ENCODE measurements at regions not wholly inside any gene's neighbourhood (a gene's known extent, or its start where the extent isn't known, plus 50 kb on each side); places are given as distances from the start of the nearest gene placed in this dataset.

DNA sequence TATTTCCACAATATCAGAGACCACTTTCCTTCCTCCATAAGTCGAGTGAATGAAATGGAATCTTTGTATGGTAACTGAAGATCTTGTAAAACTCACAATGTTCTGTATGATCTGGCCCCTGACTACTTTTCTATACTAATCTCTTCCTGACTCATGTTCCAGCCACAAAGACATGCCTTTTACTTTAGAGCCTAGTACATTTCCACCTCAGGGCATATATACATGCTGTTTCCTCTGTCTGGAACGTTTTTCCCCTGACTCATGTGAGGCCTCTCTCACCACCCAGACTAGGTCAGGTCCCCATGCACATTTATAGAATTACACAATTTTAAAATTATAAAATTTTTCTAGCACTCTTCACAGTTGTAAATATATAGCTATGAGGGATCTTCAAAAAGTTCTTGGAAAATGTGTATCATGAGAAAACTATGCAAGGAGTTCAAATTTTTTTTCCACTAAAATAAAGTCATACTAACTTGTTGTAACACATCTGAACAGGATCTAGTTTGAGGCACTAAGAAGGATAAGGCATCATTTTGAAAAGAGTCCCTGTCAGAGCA, 208.8 kb downstream of the SH2D1A start (continued):
- TF ChIP-seq, protein P1, sequence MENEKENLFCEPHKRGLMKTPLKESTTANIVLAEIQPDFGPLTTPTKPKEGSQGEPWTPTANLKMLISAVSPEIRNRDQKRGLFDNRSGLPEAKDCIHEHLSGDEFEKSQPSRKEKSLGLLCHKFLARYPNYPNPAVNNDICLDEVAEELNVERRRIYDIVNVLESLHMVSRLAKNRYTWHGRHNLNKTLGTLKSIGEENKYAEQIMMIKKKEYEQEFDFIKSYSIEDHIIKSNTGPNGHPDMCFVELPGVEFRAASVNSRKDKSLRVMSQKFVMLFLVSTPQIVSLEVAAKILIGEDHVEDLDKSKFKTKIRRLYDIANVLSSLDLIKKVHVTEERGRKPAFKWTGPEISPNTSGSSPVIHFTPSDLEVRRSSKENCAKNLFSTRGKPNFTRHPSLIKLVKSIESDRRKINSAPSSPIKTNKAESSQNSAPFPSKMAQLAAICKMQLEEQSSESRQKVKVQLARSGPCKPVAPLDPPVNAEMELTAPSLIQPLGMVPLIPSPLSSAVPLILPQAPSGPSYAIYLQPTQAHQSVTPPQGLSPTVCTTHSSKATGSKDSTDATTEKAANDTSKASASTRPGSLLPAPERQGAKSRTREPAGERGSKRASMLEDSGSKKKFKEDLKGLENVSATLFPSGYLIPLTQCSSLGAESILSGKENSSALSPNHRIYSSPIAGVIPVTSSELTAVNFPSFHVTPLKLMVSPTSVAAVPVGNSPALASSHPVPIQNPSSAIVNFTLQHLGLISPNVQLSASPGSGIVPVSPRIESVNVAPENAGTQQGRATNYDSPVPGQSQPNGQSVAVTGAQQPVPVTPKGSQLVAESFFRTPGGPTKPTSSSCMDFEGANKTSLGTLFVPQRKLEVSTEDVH (IDR thresholded peaks at IDR 0.05; ENCODE audit: low read depth, partially characterized antibody) = no peak
- TF ChIP-seq E4F1 (IDR thresholded peaks at IDR 0.05; ENCODE audit: borderline replicate concordance, partially characterized antibody) = no peak
- TF ChIP-seq SIN3A (IDR thresholded peaks at IDR 0.05; ENCODE audit: low read depth, low read length) = no peak
- TF ChIP-seq YY1 (IDR thresholded peaks at IDR 0.05; ENCODE audit: low read depth, low read length) = no peak
- TF ChIP-seq CREM (IDR thresholded peaks at IDR 0.05; ENCODE audit: low read depth) = no peak
- TF ChIP-seq SMAD5 (IDR thresholded peaks at IDR 0.05; ENCODE audit: low read depth) = no peak
- TF ChIP-seq MXI1 (IDR thresholded peaks at IDR 0.05; ENCODE audit: low read depth, low read length) = no peak

GRCh38 chrX:124557976-124558375, 211.6 kb downstream of the SH2D1A start:
- intact Hi-C loops (cut with micrococcal nuclease; ENCODE audit: unreplicated experiment) (no loop called here), in situ Hi-C loops (cut with MboI) (no loop called here)
- SMC1A ChIA-PET (ENCODE audit: uncharacterized antibody, unreplicated experiment) = interaction anchor here (0.6 to 2.0 kb wide), 3 partner anchors 12 to 132 kb away, joined by 3 to 9 read pairs (median 3); no protein-coding TSS in a partner anchor
- CTCF ChIA-PET = interaction anchor here (0.7 to 1.6 kb wide), 2 partner anchors 10 to 18 kb away, joined by 3 to 6 read pairs; no protein-coding TSS in a partner anchor
- DNase-seq (ENCODE audit: low read depth, low spot score) (no peak), ATAC-seq (peak; percentile 46), FAIRE-seq (no peak)
- Histone ChIP-seq H3K27ac (ENCODE audit: control insufficient read depth, insufficient read depth) (no peak overlapping the region), H3K4me2 (ENCODE audit: control insufficient read depth, insufficient read depth) (no peak overlapping the region), H3K4me3 (no peak overlapping the region), H3K36me3 (ENCODE audit: control insufficient read depth in 2 of 2, insufficient read depth in 2 of 2, low read length in 1 of 2) (no peaks in the 10 kb centered on the region), H3K27me3 (replicated peaks in 1 of 2; ENCODE audit: control insufficient read depth in 2 of 2, insufficient read depth in 2 of 2, low read length in 1 of 2) (no peaks in the 10 kb centered on the region), H3K79me2 (ENCODE audit: control insufficient read depth, insufficient read depth, low read length) (no peaks in the 10 kb centered on the region), H2AFZ (ENCODE audit: control insufficient read depth, low read depth, low read length) (no peak overlapping the region), H3K9me3 (replicated peaks; ENCODE audit: control insufficient read depth, insufficient read depth, low read length) (no peaks in the 10 kb centered on the region), H4K20me1 (ENCODE audit: control insufficient read depth, insufficient read depth) (no peaks in the 10 kb centered on the region), H3K4me1 (ENCODE audit: control insufficient read depth, insufficient read depth, low read length) (no peaks in the 10 kb centered on the region), H3K9ac (ENCODE audit: control insufficient read depth, insufficient read depth, low read length) (no peak overlapping the region)
- POLR2A ChIA-PET = no interaction called here
- WGBS (ENCODE audit: insufficient coverage, insufficient replicate concordance, low lambda C conversion rate, missing lambda C conversion rate) = 42% methylated on average over 1 of the region's 1 CpG
- RAD21 ChIA-PET (ENCODE audit: unreplicated experiment) = interaction anchor here (1.5 kb wide), 1 partner anchor 82 kb away, joined by 4 read pairs; no protein-coding TSS in a partner anchor
- no TSS peak for BruUV-seq (replicated peaks)
- TF ChIP-seq CHD1 (IDR thresholded peaks at IDR 0.05; ENCODE audit: low read depth, low read length) (no peak), CEBPZ (IDR thresholded peaks at IDR 0.05; ENCODE audit: low read depth, low read length) (no peak), SUPT20H (IDR thresholded peaks at IDR 0.05; ENCODE audit: borderline replicate concordance, control insufficient read depth, low read depth, low read length) (no peak), WRNIP1 (IDR thresholded peaks at IDR 0.05; ENCODE audit: borderline replicate concordance, low read depth, low read length) (no peak), DPF2 (IDR thresholded peaks at IDR 0.05) (peak; percentile 36; the same call in 1 of the 2 replicates), BCL11A (IDR thresholded peaks at IDR 0.05; ENCODE audit: low read depth, low read length) (peak; percentile 10; the same call in 1 of the 2 replicates), NR2C2 (IDR thresholded peaks at IDR 0.05; ENCODE audit: borderline replicate concordance, control insufficient read depth, insufficient read length, low read depth) (no peak), NR2F1 (conservative IDR thresholded peaks at IDR 0.05) (peak; percentile 79), CREM (IDR thresholded peaks at IDR 0.05; ENCODE audit: low read depth) (no peak)
